Fibroblast of pulmonary artery (primary cell): ENCODE measurements at regions not wholly inside any gene's neighbourhood (a gene's known extent, or its start where the extent isn't known, plus 50 kb on each side); places are given as distances from the start of the nearest gene placed in this dataset.
"Not testable (repeated sequence)": the region's sequence is repeated elsewhere in the genome, so short reads cannot be mapped to it uniquely, and the experiment has no call there.

ENCODE experiments used
- DNase-seq: peaks from one replicate; pipeline ENCODE4 v3.0.0-alpha.2; 2010; ENCODE audit warnings: low read depth
- H3K4me3 ChIP-seq: replicated peaks from 2 replicates; pipeline ENCODE4 v1.5.1; 2011; ENCODE audit warnings: low read depth, mild to moderate bottlenecking, control low read depth, low read length, moderate library complexity
- TF ChIP-seq, protein P1 (sequence below): IDR thresholded peaks from 2 replicates; pipeline ENCODE4 v1.5.1; 2011; ENCODE audit warnings: mild to moderate bottlenecking, control low read depth, low read length, inconsistent platforms; ENCODE audit errors: missing control alignments

DNA sequence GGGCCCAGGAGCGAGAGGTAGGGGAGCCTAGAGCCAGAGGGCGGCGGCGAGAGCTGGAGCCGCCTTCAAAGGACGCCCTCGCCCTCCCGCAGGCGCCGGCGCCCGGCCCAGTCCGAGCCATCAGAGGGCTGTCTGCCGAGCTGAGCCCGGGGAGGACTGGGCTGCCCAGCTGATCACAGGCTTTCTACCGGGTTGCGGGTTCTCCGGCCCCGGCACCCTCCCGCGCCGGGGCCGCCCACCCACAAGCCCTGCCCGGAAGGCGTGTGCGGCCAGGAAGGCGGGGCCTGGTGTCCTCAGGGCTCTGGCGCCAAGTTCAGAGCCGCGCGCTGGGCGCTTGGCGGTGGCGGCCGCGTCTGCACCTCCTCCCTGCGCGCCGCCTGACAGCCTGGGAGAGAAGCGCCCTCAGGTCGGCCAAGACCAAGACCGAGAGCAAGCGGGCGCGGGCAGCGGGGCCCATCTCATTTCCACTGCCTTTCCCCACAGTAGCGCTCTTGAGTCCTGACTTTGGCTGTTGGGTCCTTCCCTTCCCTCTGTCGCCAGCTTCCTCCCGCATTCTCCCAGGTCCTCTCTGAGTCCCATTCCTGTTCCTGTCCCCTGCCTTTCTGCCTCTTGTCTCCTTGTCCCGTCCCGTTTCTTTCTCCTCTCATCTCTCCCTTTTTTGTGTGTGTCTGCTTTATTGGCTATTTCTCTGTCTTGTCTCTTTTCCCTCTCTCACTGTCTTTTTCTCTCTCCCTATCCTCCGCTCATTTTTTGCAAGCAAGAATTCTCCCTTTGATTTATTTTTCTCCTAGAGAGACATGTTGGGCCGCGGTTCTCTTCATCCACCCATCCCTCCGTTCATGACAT, 60.6 kb upstream of the MSMB start:
- TF ChIP-seq, protein P1, sequence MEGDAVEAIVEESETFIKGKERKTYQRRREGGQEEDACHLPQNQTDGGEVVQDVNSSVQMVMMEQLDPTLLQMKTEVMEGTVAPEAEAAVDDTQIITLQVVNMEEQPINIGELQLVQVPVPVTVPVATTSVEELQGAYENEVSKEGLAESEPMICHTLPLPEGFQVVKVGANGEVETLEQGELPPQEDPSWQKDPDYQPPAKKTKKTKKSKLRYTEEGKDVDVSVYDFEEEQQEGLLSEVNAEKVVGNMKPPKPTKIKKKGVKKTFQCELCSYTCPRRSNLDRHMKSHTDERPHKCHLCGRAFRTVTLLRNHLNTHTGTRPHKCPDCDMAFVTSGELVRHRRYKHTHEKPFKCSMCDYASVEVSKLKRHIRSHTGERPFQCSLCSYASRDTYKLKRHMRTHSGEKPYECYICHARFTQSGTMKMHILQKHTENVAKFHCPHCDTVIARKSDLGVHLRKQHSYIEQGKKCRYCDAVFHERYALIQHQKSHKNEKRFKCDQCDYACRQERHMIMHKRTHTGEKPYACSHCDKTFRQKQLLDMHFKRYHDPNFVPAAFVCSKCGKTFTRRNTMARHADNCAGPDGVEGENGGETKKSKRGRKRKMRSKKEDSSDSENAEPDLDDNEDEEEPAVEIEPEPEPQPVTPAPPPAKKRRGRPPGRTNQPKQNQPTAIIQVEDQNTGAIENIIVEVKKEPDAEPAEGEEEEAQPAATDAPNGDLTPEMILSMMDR: no peak
- peak; percentile 52 for DNase-seq
- peak overlapping the region; percentile 50 for H3K4me3 ChIP-seq

DNA sequence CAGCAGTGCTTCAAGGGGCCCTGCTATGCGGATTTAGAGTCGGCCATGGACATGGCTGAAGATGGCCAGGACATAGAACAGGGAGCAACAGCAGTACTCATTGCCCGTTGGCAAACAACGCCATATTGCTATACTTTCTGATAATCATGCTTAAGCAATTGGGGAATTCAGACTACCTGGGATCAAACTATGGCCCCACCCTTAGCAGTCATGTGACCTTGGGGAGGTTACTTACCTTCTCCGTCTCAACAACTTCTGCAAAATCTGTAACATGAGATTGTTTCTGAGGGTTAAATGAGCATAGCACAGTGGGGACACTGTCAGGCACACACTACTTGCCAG, 62.1 kb upstream of the MSMB start:
- not testable (repeated sequence) for DNase-seq

DNA sequence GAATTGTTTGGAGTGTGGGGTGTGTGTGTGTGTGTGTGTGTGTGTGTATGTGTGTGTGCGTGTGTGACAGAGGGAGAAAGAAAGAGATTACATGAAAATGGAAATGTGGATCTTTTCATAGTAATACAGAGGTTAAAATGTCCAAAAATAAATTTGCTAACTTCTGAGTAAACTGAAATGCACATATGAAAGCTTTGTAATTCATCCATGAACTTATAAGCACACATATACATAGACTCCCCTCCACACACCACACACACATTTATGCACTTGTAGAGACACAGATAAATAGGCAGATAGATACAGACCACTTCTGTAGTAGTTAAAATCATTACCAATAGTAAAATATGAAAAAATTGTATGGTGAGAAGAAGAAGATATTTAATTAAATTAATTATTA, 108.2 kb upstream of the MSMB start:
- H3K4me3 ChIP-seq, DNase-seq: not testable (repeated sequence)

More for the DNA sequence above, 62.1 kb upstream of the MSMB start:
- H3K4me3 ChIP-seq: not testable (repeated sequence)

DNA sequence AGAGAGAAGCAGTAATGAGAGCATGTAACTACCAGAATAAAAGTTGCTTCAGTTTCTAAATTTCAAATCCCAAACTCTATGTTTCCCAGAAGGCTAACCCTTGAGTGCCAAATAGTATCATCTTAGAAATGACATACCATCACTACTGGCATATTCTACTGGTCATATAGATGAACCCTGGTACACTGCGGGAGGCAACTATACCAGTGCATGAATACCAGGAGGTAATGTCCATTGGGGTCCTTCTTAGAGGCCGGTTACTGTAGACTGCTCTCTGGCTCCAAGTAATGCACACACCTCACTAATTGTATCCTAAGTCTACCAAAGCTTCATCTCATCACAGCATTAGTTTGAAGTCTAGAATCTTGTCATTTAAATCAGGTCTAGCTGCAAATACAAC, 108.6 kb upstream of the MSMB start:
- not testable (repeated sequence) for H3K4me3 ChIP-seq, DNase-seq

DNA sequence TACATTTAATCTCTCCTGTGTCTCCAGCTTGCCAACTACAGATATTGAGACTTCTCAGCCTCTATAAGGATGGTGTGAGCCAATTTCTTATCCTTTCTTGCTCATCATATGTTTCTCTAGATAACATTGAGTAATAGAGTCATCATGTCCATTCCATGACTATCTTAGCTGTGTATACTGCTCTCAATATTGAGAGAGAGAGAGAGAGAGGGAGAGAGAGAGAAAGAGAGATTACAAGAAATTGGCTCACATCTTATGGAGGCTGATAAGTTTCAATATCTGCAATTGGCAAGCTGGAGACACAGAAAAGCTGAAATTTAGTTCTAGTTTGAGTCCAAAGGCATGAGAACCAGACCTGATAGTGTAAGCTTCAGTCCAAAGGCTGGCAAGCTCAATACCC, 110.8 kb upstream of the MSMB start:
- not testable (repeated sequence) for H3K4me3 ChIP-seq, DNase-seq

DNA sequence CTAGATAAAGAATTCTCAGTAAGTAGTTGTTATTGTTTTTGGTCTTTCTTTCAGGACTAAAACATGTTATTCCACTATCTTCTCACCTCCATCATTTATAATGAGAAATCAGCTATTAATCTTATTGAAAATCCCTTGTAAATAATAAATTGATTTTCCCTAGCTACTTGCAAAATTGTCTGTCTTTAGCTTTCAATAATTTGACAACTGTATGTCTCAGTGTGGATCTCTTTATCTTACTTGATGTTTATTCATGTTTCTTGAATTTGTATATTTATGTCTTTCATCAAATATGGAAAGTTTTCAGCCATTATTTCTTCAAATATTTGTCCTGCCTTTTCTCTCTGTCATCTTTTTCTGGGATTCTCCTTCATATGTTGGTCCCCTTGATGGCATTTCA, 117.1 kb upstream of the ANTXRL start:
- no peak overlapping the region for H3K4me3 ChIP-seq
- DNase-seq: no peak
- TF ChIP-seq, protein P1: no peak

DNA sequence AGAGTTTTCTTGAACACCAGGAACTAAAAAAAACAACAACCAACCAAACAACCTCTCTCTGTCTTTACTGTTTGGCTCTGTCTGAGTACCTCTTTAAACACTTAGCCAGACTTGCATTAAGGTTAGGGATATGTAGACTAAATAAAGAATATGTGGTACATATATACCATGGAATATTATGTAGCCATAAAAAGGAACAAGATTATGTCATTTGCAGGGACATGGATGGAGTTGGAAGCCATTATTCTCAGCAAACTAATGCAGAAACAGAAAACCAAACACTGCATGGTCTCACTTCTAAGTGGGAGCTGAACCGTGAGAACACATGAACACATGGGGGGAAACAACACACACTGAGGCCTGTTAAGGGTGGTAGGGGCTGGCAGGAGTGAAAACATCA, 116.0 kb upstream of the ANTXRL start:
- no peak for DNase-seq
- TF ChIP-seq, protein P1: no peak
- no peak overlapping the region for H3K4me3 ChIP-seq

DNA sequence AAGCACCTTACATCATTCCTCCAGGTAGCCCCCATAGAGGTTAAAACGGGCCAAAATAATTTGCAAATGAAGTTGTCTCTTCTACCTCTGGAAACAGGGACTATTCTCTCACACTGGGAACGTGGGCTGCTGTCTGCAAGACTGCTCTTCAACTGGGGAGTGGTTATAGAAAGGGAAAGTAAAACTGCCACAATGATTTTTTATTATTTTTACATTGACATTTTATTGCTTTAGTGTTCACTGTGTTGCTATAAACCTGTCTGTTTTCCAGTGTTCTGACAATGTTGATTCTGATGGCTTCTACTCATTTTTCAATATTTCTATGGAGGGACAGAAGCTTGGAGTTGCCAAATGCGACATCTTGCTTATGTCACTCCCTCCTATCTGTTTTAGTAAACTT, 115.1 kb upstream of the ANTXRL start:
- TF ChIP-seq, protein P1: no peak
- H3K4me3 ChIP-seq: no peak overlapping the region
- no peak for DNase-seq

DNA sequence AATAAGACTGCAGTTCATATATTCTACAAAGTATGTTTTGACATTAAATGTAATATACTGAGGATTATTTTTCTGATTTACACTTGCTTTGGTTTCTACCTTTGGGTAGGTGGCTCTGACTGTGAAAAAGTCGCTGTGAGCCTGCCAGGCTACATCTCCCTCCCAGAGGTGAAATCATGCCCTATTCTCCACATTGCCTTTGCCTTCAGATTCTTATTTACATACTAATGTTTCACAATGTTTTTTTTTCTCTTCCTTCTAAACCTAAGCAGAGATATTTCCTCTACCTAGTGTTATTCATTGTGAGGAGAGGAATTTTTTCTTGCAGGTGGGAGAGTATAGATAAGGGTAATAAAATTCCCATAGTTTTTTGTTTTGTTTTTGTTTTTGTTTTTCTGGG, 111.5 kb upstream of the ANTXRL start:
- DNase-seq: no peak
- TF ChIP-seq, protein P1: no peak
- H3K4me3 ChIP-seq: no peak overlapping the region
